T47D (cell line): ENCODE measurements at regions not wholly inside any gene's neighbourhood (a gene's known extent, or its start where the extent isn't known, plus 50 kb on each side); places are given as distances from the start of the nearest gene placed in this dataset.

ENCODE experiments used
- DNase-seq, 2 experiments: peaks; one replicate each; pipeline versions ENCODE4 v3.0.0 to v3.0.0-alpha.2; 2011 to 2012; ENCODE audit warnings: low read depth in 1 of 2, low spot score in 1 of 2
- JUND ChIP-seq: IDR thresholded peaks from 2 replicates; pipeline ENCODE4 v1.6.1; 2012; ENCODE audit warnings: low read depth
- in situ Hi-C: cut with HindIII; loops from 2 replicates; pipeline ENCODE4 v1.10.0; 2016; ENCODE audit warnings: low sequenced_read_pairs, low pct_unique_long_range_greater_than_20kb

GRCh38 chr14:98229656-98230366 lies 1042.2 kb downstream of the BCL11B start:
- in situ Hi-C loops = no loop called here
- TF ChIP-seq JUND = no peak
- no peak for DNase-seq

GRCh38 chr14:98230411-98230810 lies 1041.6 kb downstream of the BCL11B start:
- in situ Hi-C loops = no loop called here
- TF ChIP-seq JUND = no peak
- DNase-seq = no peak

GRCh38 chr14:98231210-98231609 lies 1040.8 kb downstream of the BCL11B start:
- in situ Hi-C loops = no loop called here
- TF ChIP-seq JUND = no peak

GRCh38 chr14:98233656-98234055 lies 1038.3 kb downstream of the BCL11B start:
- DNase-seq = no peak
- in situ Hi-C loops = no loop called here
- TF ChIP-seq JUND = no peak

More at GRCh38 chr14:98231210-98231609, 1040.8 kb downstream of the BCL11B start:
- no peak for DNase-seq

GRCh38 chr14:98234208-98234607 lies 1037.8 kb downstream of the BCL11B start:
- in situ Hi-C loops = no loop called here
- DNase-seq = no peak
- no peak for TF ChIP-seq JUND

- no peak for DNase-seq
- no peak for TF ChIP-seq JUND
- in situ Hi-C loops = no loop called here
Observed at GRCh38 chr14:98236314-98236713, 1035.7 kb downstream of the BCL11B start.

- in situ Hi-C loops = no loop called here
- TF ChIP-seq JUND = no peak
Observed at GRCh38 chr14:98237939-98238338, 1034.1 kb downstream of the BCL11B start.

GRCh38 chr14:98240376-98240775 lies 1031.6 kb downstream of the BCL11B start:
- in situ Hi-C loops = no loop called here
- DNase-seq = no peak
- no peak for TF ChIP-seq JUND

More at GRCh38 chr14:98237939-98238338, 1034.1 kb downstream of the BCL11B start:
- DNase-seq = no peak

- TF ChIP-seq JUND = no peak
- DNase-seq = no peak
- in situ Hi-C loops = no loop called here
Observed at GRCh38 chr14:98242903-98243302, 1029.1 kb downstream of the BCL11B start.

- DNase-seq = no peak
- no peak for TF ChIP-seq JUND
- in situ Hi-C loops = no loop called here
Observed at GRCh38 chr14:98243332-98243731, 1028.7 kb downstream of the BCL11B start.

GRCh38 chr14:98244162-98244948 lies 1027.6 kb downstream of the BCL11B start:
- no peak for TF ChIP-seq JUND
- in situ Hi-C loops = no loop called here
- no peak for DNase-seq

- in situ Hi-C loops = no loop called here
- TF ChIP-seq JUND = no peak
- DNase-seq = no peak
Observed at GRCh38 chr14:98244966-98245569, 1026.9 kb downstream of the BCL11B start.

GRCh38 chr14:98249057-98249456 lies 1022.9 kb downstream of the BCL11B start:
- DNase-seq = no peak
- TF ChIP-seq JUND = no peak
- in situ Hi-C loops = no loop called here
